Caco-2 (cell line): ENCODE measurements at regions not wholly inside any gene's neighbourhood (a gene's known extent, or its start where the extent isn't known, plus 50 kb on each side); places are given as distances from the start of the nearest gene placed in this dataset.

Source experiments
- BruUV-seq: library from RNA; stranded (reverse); fragments of 400-500 nt; replicated peaks from 2 replicates; lab custom pipeline; 2021; lab: Mats Ljungman, UMichigan
- CTCF ChIA-PET: fragments of 300-600 bp; sonication (Branson Sonifier 250); formaldehyde crosslinking; loops from one replicate; lab custom pipeline; 2022; ENCODE audit warnings: antibody characterized with exemption; lab: Charles Lee
- POLR2A ChIA-PET: fragments of 300-600 bp; sonication (Branson Sonifier 250); formaldehyde crosslinking; loops from one replicate; lab custom pipeline; 2022; ENCODE audit warnings: antibody characterized with exemption; lab: Charles Lee
- DNase-seq, 2 experiments: peaks; one replicate each; pipeline versions ENCODE4 v3.0.0 to v3.0.0-alpha.2; 2020 to 2022
- H3K27me3 ChIP-seq: replicated peaks from 2 replicates; pipeline ENCODE4 v1.6.0; 2011; ENCODE audit warnings: low read length; ENCODE audit not compliant: control insufficient read depth, insufficient read depth
- H3K36me3 ChIP-seq: 2 replicates; pipeline ENCODE4 v1.5.1; 2011; ENCODE audit warnings: low read length; ENCODE audit not compliant: control insufficient read depth, insufficient read depth
- H3K4me1 ChIP-seq: fragments of 250-450 bp; sonication (Bioruptor Pico); 2 replicates; pipeline ENCODE4 v1.5.1; 2020; ENCODE audit warnings: mild to moderate bottlenecking
- H3K4me3 ChIP-seq: 2 replicates; pipeline ENCODE4 v1.5.1; 2011; ENCODE audit warnings: low read depth, mild to moderate bottlenecking, control low read depth, low read length
- H3K9me3 ChIP-seq: fragments of 250-450 bp; sonication (Bioruptor Pico); 2 replicates; pipeline ENCODE4 v1.5.1; 2020; ENCODE audit warnings: mild to moderate bottlenecking, moderate library complexity
- H3K27ac Mint-ChIP-seq: one replicate; pipeline ENCODE4 v1.8.0; 2022; ENCODE audit warnings: mixed read lengths; ENCODE audit not compliant: unreplicated experiment
- H3K27me3 Mint-ChIP-seq: one replicate; pipeline ENCODE4 v1.8.0; 2022; ENCODE audit warnings: mixed read lengths; ENCODE audit not compliant: insufficient read depth, unreplicated experiment
- H3K36me3 Mint-ChIP-seq: one replicate; pipeline ENCODE4 v1.8.0; 2022; ENCODE audit warnings: mild to moderate bottlenecking, mixed read lengths; ENCODE audit not compliant: insufficient read depth, unreplicated experiment
- H3K4me1 Mint-ChIP-seq: one replicate; pipeline ENCODE4 v1.8.0; 2022; ENCODE audit warnings: low read depth, mixed read lengths; ENCODE audit not compliant: unreplicated experiment
- H3K4me3 Mint-ChIP-seq: one replicate; pipeline ENCODE4 v1.8.0; 2022; ENCODE audit warnings: mild to moderate bottlenecking, moderate library complexity, mixed read lengths; ENCODE audit not compliant: unreplicated experiment
- H3K9me3 Mint-ChIP-seq: one replicate; pipeline ENCODE4 v1.8.0; 2022; ENCODE audit warnings: mixed read lengths; ENCODE audit not compliant: unreplicated experiment
- intact Hi-C: fragments of 100-400 bp; cut with micrococcal nuclease; formaldehyde crosslinking; loops from one replicate; pipeline ENCODE4 v1.10.0; 2022; ENCODE audit not compliant: unreplicated experiment
- TF ChIP-seq, protein P1 (sequence below), 2 experiments: fragments of 200-600 bp in 1 of 2; IDR thresholded peaks; 1 replicate in 1 of 2; 2 replicates in 1 of 2; pipeline versions ENCODE4 v1.5.1 to v1.8.0; 2011 to 2022; ENCODE audit warnings: antibody characterized with exemption in 1 of 2, control low read depth in 1 of 2, inconsistent platforms in 1 of 2, low read depth in 1 of 2, low read length in 1 of 2, mild to moderate bottlenecking in 1 of 2, moderate library complexity in 1 of 2; ENCODE audit not compliant: insufficient read depth in 1 of 2, severe bottlenecking in 1 of 2, unreplicated experiment in 1 of 2

DNA sequence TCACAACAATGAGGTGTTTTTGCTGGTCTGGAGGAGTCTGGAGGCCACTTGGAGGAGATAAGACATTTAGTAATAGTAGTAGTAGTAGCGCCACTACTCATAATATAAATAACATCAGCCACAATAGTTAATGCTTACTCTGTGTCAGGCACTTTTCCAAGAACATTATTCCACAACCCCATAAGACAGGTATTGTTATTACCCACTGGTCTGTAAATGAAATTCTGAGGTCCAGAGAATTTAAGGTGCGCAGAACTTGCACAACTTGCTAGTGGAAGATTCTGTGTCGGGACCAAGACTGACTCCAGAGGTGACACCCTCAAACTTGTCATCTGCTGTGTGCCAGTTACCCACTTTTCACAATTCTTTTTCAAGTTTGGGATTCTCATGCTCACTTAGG, 106.5 kb downstream of the MRM1 start:
- POLR2A ChIA-PET = no interaction called here

DNA sequence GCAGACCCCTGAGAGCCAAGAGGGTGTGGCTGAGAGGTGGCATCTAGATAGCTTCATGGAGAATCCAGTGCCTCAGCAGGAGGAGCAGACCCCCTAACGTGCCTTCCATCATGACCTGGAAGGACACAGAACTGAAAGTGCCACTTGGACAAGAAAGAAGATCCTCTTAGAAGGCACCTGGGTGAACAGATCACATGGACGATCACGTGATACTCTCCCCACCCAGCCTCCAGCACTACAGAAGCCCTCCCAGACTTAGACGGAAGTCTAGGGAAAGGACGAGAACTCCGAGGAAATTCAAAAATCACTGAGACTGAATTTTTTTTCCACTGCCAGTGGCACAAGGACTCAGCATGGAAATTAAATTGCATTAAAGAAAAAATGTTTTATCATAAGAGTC, 113.4 kb downstream of the MRM1 start:
- Histone ChIP-seq H3K4me3 (no peak overlapping the region), H3K36me3 (no peaks in the 10 kb centered on the region), H3K9me3 (no peaks in the 10 kb centered on the region), H3K27me3 (no peaks in the 10 kb centered on the region), H3K4me1 (no peaks in the 10 kb centered on the region)
- Mint-ChIP-seq H3K9me3 (no peaks in the 10 kb centered on the region), H3K27me3 (peaks cover 18% of the 10 kb centered on the region), H3K36me3 (no peaks in the 10 kb centered on the region), H3K4me3 (no peak overlapping the region), H3K4me1 (no peaks in the 10 kb centered on the region), H3K27ac (no peak overlapping the region)
- no peak for DNase-seq
- POLR2A ChIA-PET = no interaction called here
- no TSS peak for BruUV-seq
- TF ChIP-seq, protein P1, sequence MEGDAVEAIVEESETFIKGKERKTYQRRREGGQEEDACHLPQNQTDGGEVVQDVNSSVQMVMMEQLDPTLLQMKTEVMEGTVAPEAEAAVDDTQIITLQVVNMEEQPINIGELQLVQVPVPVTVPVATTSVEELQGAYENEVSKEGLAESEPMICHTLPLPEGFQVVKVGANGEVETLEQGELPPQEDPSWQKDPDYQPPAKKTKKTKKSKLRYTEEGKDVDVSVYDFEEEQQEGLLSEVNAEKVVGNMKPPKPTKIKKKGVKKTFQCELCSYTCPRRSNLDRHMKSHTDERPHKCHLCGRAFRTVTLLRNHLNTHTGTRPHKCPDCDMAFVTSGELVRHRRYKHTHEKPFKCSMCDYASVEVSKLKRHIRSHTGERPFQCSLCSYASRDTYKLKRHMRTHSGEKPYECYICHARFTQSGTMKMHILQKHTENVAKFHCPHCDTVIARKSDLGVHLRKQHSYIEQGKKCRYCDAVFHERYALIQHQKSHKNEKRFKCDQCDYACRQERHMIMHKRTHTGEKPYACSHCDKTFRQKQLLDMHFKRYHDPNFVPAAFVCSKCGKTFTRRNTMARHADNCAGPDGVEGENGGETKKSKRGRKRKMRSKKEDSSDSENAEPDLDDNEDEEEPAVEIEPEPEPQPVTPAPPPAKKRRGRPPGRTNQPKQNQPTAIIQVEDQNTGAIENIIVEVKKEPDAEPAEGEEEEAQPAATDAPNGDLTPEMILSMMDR (IDR thresholded peaks at IDR 0.05; ENCODE audit: insufficient read depth in 1 of 2, low read depth in 1 of 2, low read length in 1 of 2, severe bottlenecking in 1 of 2, unreplicated experiment in 1 of 2) = no peak
- CTCF ChIA-PET = no interaction called here
- intact Hi-C loops = no loop called here

More for the DNA sequence above, 106.5 kb downstream of the MRM1 start:
- H3K4me1 ChIP-seq = no peaks in the 10 kb centered on the region
- no peak overlapping the region for H3K4me3 ChIP-seq
- no peaks in the 10 kb centered on the region for H3K4me1 Mint-ChIP-seq
- H3K36me3 Mint-ChIP-seq = no peaks in the 10 kb centered on the region
- H3K4me3 Mint-ChIP-seq = no peak overlapping the region
- TF ChIP-seq, protein P1 (IDR thresholded peaks at IDR 0.05; ENCODE audit: insufficient read depth in 1 of 2, low read depth in 1 of 2, low read length in 1 of 2, severe bottlenecking in 1 of 2, unreplicated experiment in 1 of 2) = no peak
- H3K27me3 ChIP-seq = no peaks in the 10 kb centered on the region; the same call in 1 of the 2 replicates
- DNase-seq = no peak
- BruUV-seq = no TSS peak
- H3K36me3 ChIP-seq = no peaks in the 10 kb centered on the region
- H3K9me3 Mint-ChIP-seq = no peaks in the 10 kb centered on the region
- intact Hi-C loops = no loop called here
- no peak overlapping the region for H3K27ac Mint-ChIP-seq
- peaks cover 14% of the 10 kb centered on the region for H3K27me3 Mint-ChIP-seq
- CTCF ChIA-PET = no interaction called here
- no peaks in the 10 kb centered on the region for H3K9me3 ChIP-seq

DNA sequence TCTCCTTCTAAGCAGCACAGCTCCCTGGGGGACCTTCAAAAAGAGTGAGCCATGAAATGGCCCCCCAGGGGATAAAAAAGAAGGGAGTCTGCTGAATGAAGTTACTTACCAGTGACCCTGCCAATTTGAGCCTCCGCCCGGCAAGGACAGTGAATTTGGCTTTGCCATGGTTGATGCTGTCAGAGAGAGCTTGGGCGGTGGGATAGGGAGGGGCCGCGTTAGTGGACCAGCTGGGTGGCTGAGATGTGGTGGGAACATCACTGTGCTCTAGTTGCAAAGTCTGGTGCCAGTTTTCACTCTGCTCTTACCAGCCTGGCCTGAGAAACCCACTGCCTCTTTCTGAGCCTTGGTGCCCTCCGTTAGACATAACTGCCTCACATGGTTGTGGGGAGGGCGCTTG, 114.6 kb downstream of the MRM1 start:
- BruUV-seq = no TSS peak
- Mint-ChIP-seq H3K9me3 (no peaks in the 10 kb centered on the region), H3K36me3 (no peaks in the 10 kb centered on the region), H3K27ac (no peak overlapping the region), H3K4me1 (no peaks in the 10 kb centered on the region), H3K4me3 (no peak overlapping the region), H3K27me3 (peaks cover 15% of the 10 kb centered on the region)
- Histone ChIP-seq H3K27me3 (no peaks in the 10 kb centered on the region), H3K4me1 (no peaks in the 10 kb centered on the region), H3K36me3 (no peaks in the 10 kb centered on the region), H3K9me3 (no peaks in the 10 kb centered on the region), H3K4me3 (no peak overlapping the region)
- ChIA-PET POLR2A (no interaction called here), CTCF (no interaction called here)
- intact Hi-C loops = no loop called here
- no peak for DNase-seq
- TF ChIP-seq, protein P1 (IDR thresholded peaks at IDR 0.05; ENCODE audit: insufficient read depth in 1 of 2, low read depth in 1 of 2, low read length in 1 of 2, severe bottlenecking in 1 of 2, unreplicated experiment in 1 of 2) = no peak
